GM23338 (cell line): ENCODE measurements at regions not wholly inside any gene's neighbourhood (a gene's known extent, or its start where the extent isn't known, plus 50 kb on each side); places are given as distances from the start of the nearest gene placed in this dataset.
"Not testable (repeated sequence)": the region's sequence is repeated elsewhere in the genome, so short reads cannot be mapped to it uniquely, and the experiment has no call there.

ENCODE experiments used
- ATAC-seq: fragments of 200-7000 bp; cut with Tn5 transposase; 3 replicates; pipeline ENCODE4 v1.9.1; 2020
- DNase-seq: peaks from one replicate; pipeline ENCODE4 v3.0.0-alpha.2; 2015; ENCODE audit warnings: low spot score
- H2AFZ ChIP-seq: fragments of 200-600 bp; sonication (generic); 2 replicates; pipeline ENCODE4 v1.8.0; 2016; ENCODE audit warnings: antibody characterized with exemption, mild to moderate bottlenecking, moderate library complexity
- H3F3A ChIP-seq: fragments of 200-600 bp; sonication (generic); replicated peaks from 2 replicates; pipeline ENCODE4 v1.8.0; 2017; ENCODE audit warnings: antibody characterized with exemption, mixed run types, low read depth
- H3K27ac ChIP-seq: fragments of 200-600 bp; sonication (generic); 2 replicates; pipeline ENCODE4 v1.6.1; 2016; ENCODE audit warnings: low read depth
- H3K27me3 ChIP-seq: fragments of 200-600 bp; sonication (generic); 2 replicates; pipeline ENCODE4 v1.8.0; 2016; ENCODE audit warnings: mild to moderate bottlenecking, mixed run types, moderate library complexity; ENCODE audit not compliant: insufficient read depth
- H3K36me3 ChIP-seq: fragments of 200-600 bp; sonication (generic); 2 replicates; pipeline ENCODE4 v1.8.0; 2016; ENCODE audit warnings: mild to moderate bottlenecking; ENCODE audit not compliant: insufficient read depth
- H3K4me1 ChIP-seq: fragments of 200-600 bp; sonication (generic); 2 replicates; pipeline ENCODE4 v1.8.0; 2016; ENCODE audit warnings: mild to moderate bottlenecking, moderate library complexity; ENCODE audit not compliant: insufficient read depth
- H3K4me2 ChIP-seq: fragments of 200-600 bp; sonication (generic); 2 replicates; pipeline ENCODE4 v1.7.1; 2017; ENCODE audit warnings: mixed run types
- H3K4me3 ChIP-seq: fragments of 200-600 bp; sonication (generic); 2 replicates; pipeline ENCODE4 v1.6.1; 2016; ENCODE audit warnings: mixed run types
- H3K79me2 ChIP-seq: fragments of 200-600 bp; sonication (generic); replicated peaks from 2 replicates; pipeline ENCODE4 v1.8.0; 2017; ENCODE audit warnings: mild to moderate bottlenecking; ENCODE audit not compliant: insufficient read depth
- H3K9me2 ChIP-seq: fragments of 200-600 bp; sonication (generic); 2 replicates; pipeline ENCODE4 v1.8.0; 2017; ENCODE audit not compliant: insufficient read depth
- H4K20me1 ChIP-seq: fragments of 200-600 bp; sonication (generic); replicated peaks from 2 replicates; pipeline ENCODE4 v1.8.0; 2017; ENCODE audit warnings: mild to moderate bottlenecking; ENCODE audit not compliant: insufficient read depth
- H3K27ac Mint-ChIP-seq: 2 replicates; pipeline ENCODE4 v1.8.0; 2020; ENCODE audit warnings: inconsistent platforms, mild to moderate bottlenecking, moderate library complexity, mixed read lengths
- H3K27me3 Mint-ChIP-seq: 3 replicates; pipeline ENCODE4 v1.8.0; 2022; ENCODE audit warnings: low read depth, mild to moderate bottlenecking, moderate library complexity, mixed read lengths, inconsistent platforms; ENCODE audit not compliant: insufficient read depth, poor library complexity
- H3K36me3 Mint-ChIP-seq: 3 replicates; pipeline ENCODE4 v1.8.0; 2021; ENCODE audit warnings: low read depth, mild to moderate bottlenecking, inconsistent platforms, moderate library complexity, mixed read lengths
- H3K4me1 Mint-ChIP-seq: 3 replicates; pipeline ENCODE4 v1.8.0; 2020; ENCODE audit warnings: mild to moderate bottlenecking, inconsistent platforms, mixed read lengths
- H3K4me3 Mint-ChIP-seq: 3 replicates; pipeline ENCODE4 v1.8.0; 2021; ENCODE audit warnings: moderate library complexity, mild to moderate bottlenecking, inconsistent platforms, mixed read lengths
- H3K9me3 Mint-ChIP-seq: 3 replicates; pipeline ENCODE4 v1.8.0; 2020; ENCODE audit warnings: moderate library complexity, mild to moderate bottlenecking, inconsistent platforms, mixed read lengths
- CREB1 ChIP-seq: fragments of 250-450 bp; sonication (Bioruptor Pico); IDR thresholded peaks from 2 replicates; pipeline ENCODE4 v1.5.0; 2020; ENCODE audit warnings: low read depth, mild to moderate bottlenecking, moderate library complexity
- EZH2 ChIP-seq: fragments of 200-600 bp; sonication (generic); IDR thresholded peaks from one replicate; pipeline ENCODE4 v1.8.0; 2017; ENCODE audit warnings: antibody characterized with exemption, mild to moderate bottlenecking, low read depth; ENCODE audit not compliant: unreplicated experiment
- EZH2phosphoT487 ChIP-seq: fragments of 200-600 bp; sonication (generic); IDR thresholded peaks from one replicate; pipeline ENCODE4 v1.8.1; 2018; ENCODE audit warnings: antibody characterized with exemption; ENCODE audit not compliant: unreplicated experiment
- JUNB ChIP-seq: IDR thresholded peaks from one replicate; pipeline ENCODE4 v1.6.1; 2016; ENCODE audit warnings: antibody characterized with exemption; ENCODE audit not compliant: unreplicated experiment
- NANOG ChIP-seq: IDR thresholded peaks from 2 replicates; pipeline ENCODE4 v1.6.1; 2016; ENCODE audit warnings: antibody characterized with exemption, borderline replicate concordance
- POLR2AphosphoS5 ChIP-seq: IDR thresholded peaks from 2 replicates; pipeline ENCODE4 v1.6.1; 2016; ENCODE audit warnings: antibody characterized with exemption, low read depth
- STAT1 ChIP-seq: IDR thresholded peaks from one replicate; pipeline ENCODE4 v1.6.1; 2016; ENCODE audit warnings: antibody characterized with exemption; ENCODE audit not compliant: unreplicated experiment
- TF ChIP-seq, protein P1 (sequence below): IDR thresholded peaks from 2 replicates; pipeline ENCODE4 v1.6.1; 2016; ENCODE audit warnings: antibody characterized with exemption

DNA sequence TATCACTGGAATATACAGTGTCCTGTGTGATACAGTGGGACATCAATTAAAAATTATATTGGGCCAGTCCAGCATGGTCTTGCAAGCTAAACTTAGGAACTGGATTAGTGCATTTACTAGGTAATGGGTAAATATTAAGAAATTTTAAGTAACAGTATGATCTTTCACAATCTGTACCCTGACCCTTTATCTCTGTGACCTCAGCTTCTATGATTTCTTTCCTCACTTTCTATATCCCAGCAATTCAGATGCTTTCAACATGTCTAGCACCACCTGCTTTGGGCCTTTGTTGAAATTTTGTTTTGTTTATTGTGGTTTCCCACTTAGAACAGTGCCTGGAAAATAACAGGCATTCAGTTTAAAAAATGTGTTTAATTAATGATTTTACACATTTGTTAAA is 2295.4 kb downstream of the ARAP2 start:
- Histone ChIP-seq H3K36me3 (no peaks in the 10 kb centered on the region), H3K4me1 (no peaks in the 10 kb centered on the region), H4K20me1 (no peaks in the 10 kb centered on the region), H2AFZ (no peak overlapping the region), H3K4me2 (no peak overlapping the region), H3K27ac (no peak overlapping the region), H3K27me3 (no peaks in the 10 kb centered on the region), H3K79me2 (no peaks in the 10 kb centered on the region), H3K4me3 (no peak overlapping the region), H3K9me2 (no peaks in the 10 kb centered on the region), H3F3A (no peaks in the 10 kb centered on the region)
- Mint-ChIP-seq H3K9me3 (no peaks in the 10 kb centered on the region), H3K4me1 (no peaks in the 10 kb centered on the region), H3K36me3 (no peaks in the 10 kb centered on the region), H3K27me3 (peaks cover 2% of the 10 kb centered on the region), H3K27ac (no peak overlapping the region), H3K4me3 (no peak overlapping the region)
- ATAC-seq (no peak), DNase-seq (no peak)
- TF ChIP-seq CREB1 (CRISPR knock-in tag) (no peak), NANOG (no peak)

DNA sequence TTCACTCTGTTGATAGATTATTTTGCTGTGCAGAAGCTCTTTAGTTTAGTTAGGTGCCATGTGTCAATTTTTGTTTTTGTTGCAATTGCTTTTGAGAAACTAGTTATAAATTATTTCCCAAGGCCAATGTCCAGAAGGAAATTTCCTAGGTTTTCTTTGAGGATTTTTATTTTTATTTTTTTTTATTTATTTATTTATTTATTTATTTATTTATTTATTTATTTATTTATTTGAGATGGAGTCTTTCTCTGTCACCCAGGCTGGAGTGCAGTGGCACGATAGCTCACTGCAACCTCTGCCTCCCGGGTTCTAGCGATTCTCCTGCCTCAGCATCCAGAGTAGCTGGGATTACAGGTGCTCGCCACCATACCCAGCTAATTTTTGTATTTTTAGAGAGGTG is 2290.5 kb downstream of the ARAP2 start:
- H3K9me3 Mint-ChIP-seq: peaks cover 12% of the 10 kb centered on the region
- H3K36me3 Mint-ChIP-seq, H3K4me1 Mint-ChIP-seq, H3K79me2 ChIP-seq, H3K4me1 ChIP-seq, H3K27me3 Mint-ChIP-seq, H3K27me3 ChIP-seq, H3F3A ChIP-seq, ATAC-seq, DNase-seq, H3K4me2 ChIP-seq, H3K27ac Mint-ChIP-seq, H3K4me3 ChIP-seq, H3K4me3 Mint-ChIP-seq, H3K27ac ChIP-seq, H3K36me3 ChIP-seq, H2AFZ ChIP-seq, H4K20me1 ChIP-seq: not testable (repeated sequence)
- 0 out of 2 replicates have a peak, but pooled peaks cover 17% of the 10 kb centered on the region for H3K9me2 ChIP-seq

DNA sequence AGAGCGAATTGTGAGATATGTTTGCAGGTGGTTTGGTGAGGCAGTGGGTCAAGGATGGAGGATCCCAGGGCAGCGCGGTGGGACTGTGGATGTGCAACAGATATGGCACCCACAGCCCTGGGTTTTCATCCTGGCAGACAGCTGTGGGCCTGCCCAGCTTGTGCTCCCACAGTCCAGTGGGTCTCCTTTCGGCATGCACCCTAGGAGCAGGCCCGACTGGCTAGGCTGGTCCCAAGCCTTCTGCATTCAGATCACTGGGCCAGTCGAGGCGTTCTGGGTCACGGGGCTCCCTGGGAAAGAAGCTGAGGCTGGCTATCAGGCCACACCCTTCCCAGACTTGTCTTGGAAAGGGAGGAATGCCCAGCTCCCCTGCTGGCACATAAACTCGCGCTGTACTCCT is 2289.6 kb downstream of the ARAP2 start:
- Histone ChIP-seq H3K36me3 (no peaks in the 10 kb centered on the region), H3K4me3 (no peak overlapping the region), H3K4me1 (no peaks in the 10 kb centered on the region), H3K9me2 (0 out of 2 replicates have a peak, but pooled peaks cover 17% of the 10 kb centered on the region), H3F3A (no peaks in the 10 kb centered on the region), H3K27me3 (no peaks in the 10 kb centered on the region), H2AFZ (0 out of 2 replicates have a peak overlapping the region, but pooled peaks have one; percentile 43), H3K4me2 (no peak overlapping the region), H3K79me2 (no peaks in the 10 kb centered on the region), H3K27ac (no peak overlapping the region), H4K20me1 (no peaks in the 10 kb centered on the region)
- TF ChIP-seq POLR2AphosphoS5 (no peak), JUNB (no peak), CREB1 (CRISPR knock-in tag) (no peak)
- TF ChIP-seq, protein P1, sequence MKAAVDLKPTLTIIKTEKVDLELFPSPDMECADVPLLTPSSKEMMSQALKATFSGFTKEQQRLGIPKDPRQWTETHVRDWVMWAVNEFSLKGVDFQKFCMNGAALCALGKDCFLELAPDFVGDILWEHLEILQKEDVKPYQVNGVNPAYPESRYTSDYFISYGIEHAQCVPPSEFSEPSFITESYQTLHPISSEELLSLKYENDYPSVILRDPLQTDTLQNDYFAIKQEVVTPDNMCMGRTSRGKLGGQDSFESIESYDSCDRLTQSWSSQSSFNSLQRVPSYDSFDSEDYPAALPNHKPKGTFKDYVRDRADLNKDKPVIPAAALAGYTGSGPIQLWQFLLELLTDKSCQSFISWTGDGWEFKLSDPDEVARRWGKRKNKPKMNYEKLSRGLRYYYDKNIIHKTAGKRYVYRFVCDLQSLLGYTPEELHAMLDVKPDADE: no peak
- Mint-ChIP-seq H3K27me3 (peaks cover 3% of the 10 kb centered on the region), H3K4me1 (no peaks in the 10 kb centered on the region), H3K4me3 (no peak overlapping the region), H3K27ac (no peak overlapping the region), H3K9me3 (peaks cover 12% of the 10 kb centered on the region), H3K36me3 (no peaks in the 10 kb centered on the region)
- ATAC-seq: no peak
- no peak for DNase-seq

DNA sequence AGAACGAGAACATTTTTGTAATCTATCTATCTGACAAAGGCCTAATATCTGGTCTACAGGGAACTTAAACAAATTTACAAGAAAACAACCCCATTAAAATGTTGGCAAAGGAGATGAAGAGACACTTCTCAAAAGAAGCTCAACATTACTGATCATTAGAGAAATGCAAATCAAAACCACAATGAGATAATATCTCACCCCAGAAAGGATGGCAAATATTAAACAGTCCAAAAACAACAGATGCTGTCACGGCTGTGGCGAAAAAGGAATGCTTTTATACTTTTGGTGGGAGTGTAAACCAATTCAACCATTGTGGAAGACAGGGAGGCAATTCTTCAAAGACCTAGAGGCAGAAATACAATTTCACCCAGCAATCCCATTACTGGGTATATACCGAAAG is 2284.8 kb downstream of the ARAP2 start:
- H2AFZ ChIP-seq: no peak overlapping the region
- H3K4me3 ChIP-seq: no peak overlapping the region
- H3F3A ChIP-seq: no peaks in the 10 kb centered on the region
- no peak overlapping the region for H3K4me2 ChIP-seq
- no peaks in the 10 kb centered on the region for H3K4me1 ChIP-seq
- peaks cover 12% of the 10 kb centered on the region for H3K9me3 Mint-ChIP-seq
- no peaks in the 10 kb centered on the region for H3K79me2 ChIP-seq
- no peaks in the 10 kb centered on the region for H3K4me1 Mint-ChIP-seq
- 0 out of 2 replicates have a peak, but pooled peaks cover 17% of the 10 kb centered on the region for H3K9me2 ChIP-seq
- H3K36me3 ChIP-seq: no peaks in the 10 kb centered on the region
- DNase-seq: no peak
- no peaks in the 10 kb centered on the region for H3K36me3 Mint-ChIP-seq
- no peak overlapping the region for H3K27ac ChIP-seq
- ATAC-seq: no peak
- H3K4me3 Mint-ChIP-seq: no peak overlapping the region
- no peaks in the 10 kb centered on the region for H4K20me1 ChIP-seq
- peaks cover 6% of the 10 kb centered on the region for H3K27me3 Mint-ChIP-seq
- H3K27ac Mint-ChIP-seq: no peak overlapping the region
- H3K27me3 ChIP-seq: no peaks in the 10 kb centered on the region
- TF ChIP-seq EZH2phosphoT487 (no peak), EZH2 (no peak), STAT1 (no peak)
